ENCODE measurements at regions not wholly inside any gene's neighbourhood (a gene's known extent, or its start where the extent isn't known, plus 50 kb on each side); places are given as distances from the start of the nearest gene placed in this dataset.

DNA sequence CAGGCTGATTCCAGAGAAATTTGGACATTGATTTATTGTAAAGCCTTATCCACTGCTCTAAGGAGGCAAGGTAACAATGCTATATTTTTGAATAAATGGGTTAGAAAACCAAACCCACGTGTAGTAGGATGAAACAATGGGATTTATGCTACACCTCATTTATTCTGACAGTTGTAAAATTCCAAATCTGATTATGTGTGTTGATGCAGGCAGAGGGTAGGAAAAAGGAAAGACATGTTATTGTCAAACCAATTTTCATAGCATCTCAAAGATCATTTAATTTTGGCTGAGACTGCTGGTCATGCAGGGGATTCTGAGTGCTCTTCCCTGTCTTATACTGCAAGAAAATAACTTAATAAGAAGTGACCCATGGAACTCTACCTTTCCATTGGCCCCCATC, 1219.9 kb upstream of the SORCS1 start:
- TF ChIP-seq POLR2AphosphoS5 (IDR thresholded peaks at IDR 0.05; ENCODE audit: low read depth, low read length) (no peak), TEAD4 (IDR thresholded peaks at IDR 0.05; ENCODE audit: low read depth, low read length) (no peak), NRF1 (IDR thresholded peaks at IDR 0.05; ENCODE audit: low read depth, low read length) (no peak), EZH2 (IDR thresholded peaks at IDR 0.05; ENCODE audit: low read depth, low read length, severe bottlenecking) (no peak), SP4 (IDR thresholded peaks at IDR 0.05; ENCODE audit: low read length) (no peak), HDAC2 (IDR thresholded peaks at IDR 0.05; ENCODE audit: borderline replicate concordance in 1 of 2, low read depth in 2 of 2, low read length in 2 of 2) (no peak), CBX5 (IDR thresholded peaks at IDR 0.05; ENCODE audit: low read depth, low read length) (no peak), SAP30 (IDR thresholded peaks at IDR 0.05; ENCODE audit: insufficient read depth, insufficient replicate concordance, low read length) (no peak), EP300 (IDR thresholded peaks at IDR 0.05; ENCODE audit: borderline replicate concordance in 1 of 2, low read depth in 2 of 2, low read length in 2 of 2) (no peak), PHF8 (conservative IDR thresholded peaks at IDR 0.05; ENCODE audit: low read depth, low read length) (no peak)
- TF ChIP-seq, protein P1, sequence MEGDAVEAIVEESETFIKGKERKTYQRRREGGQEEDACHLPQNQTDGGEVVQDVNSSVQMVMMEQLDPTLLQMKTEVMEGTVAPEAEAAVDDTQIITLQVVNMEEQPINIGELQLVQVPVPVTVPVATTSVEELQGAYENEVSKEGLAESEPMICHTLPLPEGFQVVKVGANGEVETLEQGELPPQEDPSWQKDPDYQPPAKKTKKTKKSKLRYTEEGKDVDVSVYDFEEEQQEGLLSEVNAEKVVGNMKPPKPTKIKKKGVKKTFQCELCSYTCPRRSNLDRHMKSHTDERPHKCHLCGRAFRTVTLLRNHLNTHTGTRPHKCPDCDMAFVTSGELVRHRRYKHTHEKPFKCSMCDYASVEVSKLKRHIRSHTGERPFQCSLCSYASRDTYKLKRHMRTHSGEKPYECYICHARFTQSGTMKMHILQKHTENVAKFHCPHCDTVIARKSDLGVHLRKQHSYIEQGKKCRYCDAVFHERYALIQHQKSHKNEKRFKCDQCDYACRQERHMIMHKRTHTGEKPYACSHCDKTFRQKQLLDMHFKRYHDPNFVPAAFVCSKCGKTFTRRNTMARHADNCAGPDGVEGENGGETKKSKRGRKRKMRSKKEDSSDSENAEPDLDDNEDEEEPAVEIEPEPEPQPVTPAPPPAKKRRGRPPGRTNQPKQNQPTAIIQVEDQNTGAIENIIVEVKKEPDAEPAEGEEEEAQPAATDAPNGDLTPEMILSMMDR (IDR thresholded peaks at IDR 0.05; ENCODE audit: control extremely low read depth in 1 of 3, insufficient read depth in 1 of 3, low read depth in 1 of 3, low read length in 3 of 3): no peak
- TF ChIP-seq, protein P2, sequence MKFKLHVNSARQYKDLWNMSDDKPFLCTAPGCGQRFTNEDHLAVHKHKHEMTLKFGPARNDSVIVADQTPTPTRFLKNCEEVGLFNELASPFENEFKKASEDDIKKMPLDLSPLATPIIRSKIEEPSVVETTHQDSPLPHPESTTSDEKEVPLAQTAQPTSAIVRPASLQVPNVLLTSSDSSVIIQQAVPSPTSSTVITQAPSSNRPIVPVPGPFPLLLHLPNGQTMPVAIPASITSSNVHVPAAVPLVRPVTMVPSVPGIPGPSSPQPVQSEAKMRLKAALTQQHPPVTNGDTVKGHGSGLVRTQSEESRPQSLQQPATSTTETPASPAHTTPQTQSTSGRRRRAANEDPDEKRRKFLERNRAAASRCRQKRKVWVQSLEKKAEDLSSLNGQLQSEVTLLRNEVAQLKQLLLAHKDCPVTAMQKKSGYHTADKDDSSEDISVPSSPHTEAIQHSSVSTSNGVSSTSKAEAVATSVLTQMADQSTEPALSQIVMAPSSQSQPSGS (IDR thresholded peaks at IDR 0.05; ENCODE audit: low read length): no peak
